ENCODE measurements at regions not wholly inside any gene's neighbourhood (a gene's known extent, or its start where the extent isn't known, plus 50 kb on each side); places are given as distances from the start of the nearest gene placed in this dataset.

- 11% methylated on average over 11 of the region's 11 CpGs for WGBS
- no peaks in the 10 kb centered on the region for H3K36me3 ChIP-seq (ENCODE audit: insufficient read depth)
- H3K4me1 ChIP-seq (ENCODE audit: insufficient read depth) = no peaks in the 10 kb centered on the region
- no peak overlapping the region for H3K27ac ChIP-seq (ENCODE audit: low read depth)
- H3K4me3 ChIP-seq (ENCODE audit: low read depth, low read length) = no peak overlapping the region
- DNase-seq (ENCODE audit: extremely low spot score) = peak; percentile 75
Measured at GRCh38 chr3:46078712-46079400, 51.6 kb upstream of the XCR1 start.
